T1000 (cell line): ENCODE measurements at regions not wholly inside any gene's neighbourhood (a gene's known extent, or its start where the extent isn't known, plus 50 kb on each side); places are given as distances from the start of the nearest gene placed in this dataset.
A peak's percentile ranks its signal among the peaks of the same experiment; 100 is the strongest.
"Not testable (repeated sequence)": the region's sequence is repeated elsewhere in the genome, so short reads cannot be mapped to it uniquely, and the experiment has no call there.

ENCODE experiments used
- DNase-seq: peaks from one replicate; lab custom pipeline; 2025; ENCODE audit warnings: mixed read lengths; lab: John Stamatoyannopoulos, UW

GRCh38 chr4:138113819-138114400, 128.2 kb downstream of the SLC7A11 start:
- no peak for DNase-seq

- DNase-seq = not testable (repeated sequence)
Measured at GRCh38 chr4:138112890-138113289, 129.3 kb downstream of the SLC7A11 start.

GRCh38 chr4:138112389-138112788, 129.8 kb downstream of the SLC7A11 start:
- no peak for DNase-seq

- DNase-seq = no peak
Measured at GRCh38 chr4:138111462-138112000, 130.6 kb downstream of the SLC7A11 start.

GRCh38 chr4:138110815-138111214, 131.3 kb downstream of the SLC7A11 start:
- no peak for DNase-seq

GRCh38 chr4:138107023-138107422, 135.1 kb downstream of the SLC7A11 start:
- no peak for DNase-seq

- no peak for DNase-seq
Measured at GRCh38 chr4:138105331-138105730, 136.8 kb downstream of the SLC7A11 start.

- no peak for DNase-seq
Measured at GRCh38 chr4:138104284-138104680, 137.9 kb downstream of the SLC7A11 start.

- no peak for DNase-seq
Measured at GRCh38 chr4:138103597-138104283, 138.4 kb downstream of the SLC7A11 start.

- DNase-seq = no peak
Measured at GRCh38 chr4:138099385-138099784, 142.8 kb downstream of the SLC7A11 start.

- no peak for DNase-seq
Measured at GRCh38 chr4:138097912-138098600, 144.1 kb downstream of the SLC7A11 start.

GRCh38 chr4:138096384-138097062, 145.6 kb downstream of the SLC7A11 start:
- no peak for DNase-seq

- no peak for DNase-seq
Measured at GRCh38 chr4:138095378-138095777, 146.8 kb downstream of the SLC7A11 start.

- DNase-seq = no peak
Measured at GRCh38 chr4:138092060-138092459, 150.1 kb downstream of the SLC7A11 start.

- DNase-seq = no peak
Measured at GRCh38 chr4:138090918-138091676, 151.1 kb downstream of the SLC7A11 start.

GRCh38 chr4:138090150-138090917, 151.8 kb downstream of the SLC7A11 start:
- DNase-seq = peak; percentile 39

- no peak for DNase-seq
Measured at GRCh38 chr4:138088449-138089208, 153.5 kb downstream of the SLC7A11 start.

GRCh38 chr4:138087066-138087719, 155.0 kb downstream of the SLC7A11 start:
- no peak for DNase-seq

- no peak for DNase-seq
Measured at GRCh38 chr4:138086611-138087041, 155.5 kb downstream of the SLC7A11 start.
